ENCODE measurements at regions not wholly inside any gene's neighbourhood (a gene's known extent, or its start where the extent isn't known, plus 50 kb on each side); places are given as distances from the start of the nearest gene placed in this dataset.

GRCh38 chr2:2674831-2675230, 343.8 kb upstream of the MYT1L start:
- DNase-seq = no peak

DNA sequence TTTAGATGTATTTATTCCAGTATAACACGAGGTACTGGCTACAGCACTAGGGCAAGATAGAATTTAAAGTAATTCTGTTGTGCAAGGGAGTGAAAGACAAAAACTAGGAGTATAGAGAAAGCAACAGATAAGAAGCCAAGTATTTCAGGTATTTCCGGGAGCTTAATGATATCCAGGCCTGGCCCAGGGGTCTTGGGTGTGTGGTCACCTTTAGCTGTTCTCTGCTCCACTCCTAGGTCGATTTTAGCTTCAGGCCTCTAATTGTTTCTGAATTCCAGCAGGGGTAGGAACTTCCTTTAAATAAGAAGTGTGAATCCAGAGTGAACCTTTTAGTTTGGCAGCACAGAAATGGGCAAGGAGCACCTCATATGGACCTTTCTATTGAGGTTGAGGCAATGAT, 342.3 kb upstream of the MYT1L start:
- no peak for DNase-seq

DNA sequence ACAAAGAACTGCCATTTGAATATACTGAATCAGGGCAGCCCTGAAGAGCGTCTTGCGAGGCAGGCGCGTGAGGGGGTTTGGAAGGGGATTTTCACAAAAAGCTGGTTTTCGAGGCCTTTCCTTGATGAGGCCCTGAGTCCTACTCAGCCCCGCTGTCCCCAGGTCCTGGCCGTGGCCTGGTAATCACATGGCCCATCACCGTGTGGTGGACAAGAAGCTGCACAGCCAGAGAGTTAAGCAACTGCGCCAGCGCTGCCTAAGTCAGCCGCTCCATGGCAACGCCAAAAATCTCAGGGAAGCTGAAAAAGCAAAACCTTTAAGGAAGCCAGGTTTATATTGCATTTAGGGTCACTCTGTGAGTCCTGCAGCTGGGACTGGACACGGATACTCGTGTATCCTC, 341.2 kb upstream of the MYT1L start:
- DNase-seq = no peak

GRCh38 chr2:2671826-2672225, 340.8 kb upstream of the MYT1L start:
- DNase-seq = no peak

GRCh38 chr2:2669316-2669715, 338.2 kb upstream of the MYT1L start:
- DNase-seq = no peak

GRCh38 chr2:2668681-2669265, 337.7 kb upstream of the MYT1L start:
- DNase-seq = no peak

DNA sequence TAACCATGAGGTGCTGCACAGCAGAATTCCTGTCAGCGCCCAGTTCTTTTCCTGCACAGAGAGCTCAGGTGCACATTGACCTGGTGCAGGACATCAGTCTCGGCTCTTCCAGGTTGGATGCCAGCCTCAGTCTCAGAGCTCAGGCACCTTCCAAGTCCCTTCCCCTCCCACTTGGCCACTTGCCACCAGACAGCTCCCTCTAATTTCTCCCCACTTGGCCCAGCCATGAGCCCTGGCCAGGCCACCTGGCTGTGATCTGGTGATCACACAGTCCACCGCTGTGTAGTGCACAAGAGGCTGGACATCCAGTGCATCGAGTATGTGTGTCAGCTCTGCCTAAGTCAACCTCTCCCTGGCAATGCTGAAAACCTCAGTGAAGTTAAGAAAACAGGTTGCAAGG, 336.6 kb upstream of the MYT1L start:
- no peak for DNase-seq

- no peak for DNase-seq
Measured at GRCh38 chr2:2665834-2666133, 334.7 kb upstream of the MYT1L start.

DNA sequence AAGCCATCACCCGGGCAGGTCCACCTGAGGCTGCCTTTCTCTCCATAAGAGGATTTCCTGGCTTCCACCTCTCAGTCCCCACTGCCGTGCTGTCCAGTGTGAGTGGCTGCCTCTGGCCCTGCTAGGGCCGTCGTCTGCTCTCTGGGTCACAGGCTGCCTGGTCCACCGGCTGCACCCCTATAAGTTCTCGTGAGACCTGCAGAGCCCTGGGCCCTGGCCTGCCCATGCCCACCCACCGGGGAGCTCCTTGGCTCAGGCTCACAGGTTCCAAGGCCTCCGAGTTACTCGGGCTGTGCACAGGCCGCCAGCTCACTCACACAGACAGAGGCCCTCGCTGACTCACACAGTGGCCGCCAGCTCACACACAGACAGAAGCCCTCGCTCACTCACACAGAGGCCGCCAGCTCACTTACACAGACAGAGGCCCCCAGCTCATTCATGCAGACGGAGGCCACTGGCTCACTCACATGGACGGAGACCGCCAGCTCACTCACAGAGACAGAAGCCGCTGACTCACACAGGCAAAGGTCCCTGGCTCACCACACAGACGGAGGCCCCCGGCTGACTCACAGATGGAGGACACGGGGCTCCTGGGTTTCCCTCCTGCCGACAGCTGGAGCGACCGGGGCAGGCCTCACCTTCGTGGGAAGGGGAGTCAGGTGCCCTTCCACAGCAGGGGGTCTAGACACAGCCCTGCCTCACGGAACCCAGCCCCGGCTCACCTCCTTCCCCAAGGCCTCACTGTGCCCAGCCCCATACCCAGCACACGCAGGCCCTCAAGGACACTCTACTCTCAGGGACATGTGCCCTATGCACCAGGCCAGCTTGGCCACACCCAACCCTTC, 334.1 kb upstream of the MYT1L start:
- no peak for DNase-seq

GRCh38 chr2:2663401-2664036, 332.4 kb upstream of the MYT1L start:
- DNase-seq = no peak

DNA sequence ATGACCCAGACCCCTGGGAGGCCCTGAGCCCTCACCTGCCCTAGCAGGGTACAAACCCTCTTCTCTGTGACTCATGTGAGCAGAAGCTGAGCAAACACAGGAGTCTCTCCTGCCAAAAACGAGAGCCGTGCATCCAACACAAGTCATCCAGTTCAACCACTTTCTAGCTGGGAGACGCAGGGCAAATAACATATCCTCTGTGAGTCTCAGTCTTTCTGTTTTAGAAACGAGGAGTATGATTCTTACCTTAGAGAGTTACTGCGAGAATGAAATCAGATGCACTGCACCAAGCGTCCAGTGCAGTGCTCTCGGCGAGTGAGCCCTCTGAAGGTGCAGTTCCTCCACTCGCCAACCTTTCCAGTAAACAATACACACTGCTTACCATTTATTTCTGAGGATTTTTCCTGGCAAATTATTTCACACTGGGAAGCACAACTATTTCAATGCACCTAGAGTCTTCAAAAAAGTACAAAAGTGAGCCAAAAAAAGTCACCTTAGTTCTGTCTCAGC, 331.8 kb upstream of the MYT1L start:
- no peak for DNase-seq

GRCh38 chr2:2662037-2662846, 331.2 kb upstream of the MYT1L start:
- no peak for DNase-seq

- DNase-seq = no peak
Measured at GRCh38 chr2:2660789-2661355, 329.8 kb upstream of the MYT1L start.

DNA sequence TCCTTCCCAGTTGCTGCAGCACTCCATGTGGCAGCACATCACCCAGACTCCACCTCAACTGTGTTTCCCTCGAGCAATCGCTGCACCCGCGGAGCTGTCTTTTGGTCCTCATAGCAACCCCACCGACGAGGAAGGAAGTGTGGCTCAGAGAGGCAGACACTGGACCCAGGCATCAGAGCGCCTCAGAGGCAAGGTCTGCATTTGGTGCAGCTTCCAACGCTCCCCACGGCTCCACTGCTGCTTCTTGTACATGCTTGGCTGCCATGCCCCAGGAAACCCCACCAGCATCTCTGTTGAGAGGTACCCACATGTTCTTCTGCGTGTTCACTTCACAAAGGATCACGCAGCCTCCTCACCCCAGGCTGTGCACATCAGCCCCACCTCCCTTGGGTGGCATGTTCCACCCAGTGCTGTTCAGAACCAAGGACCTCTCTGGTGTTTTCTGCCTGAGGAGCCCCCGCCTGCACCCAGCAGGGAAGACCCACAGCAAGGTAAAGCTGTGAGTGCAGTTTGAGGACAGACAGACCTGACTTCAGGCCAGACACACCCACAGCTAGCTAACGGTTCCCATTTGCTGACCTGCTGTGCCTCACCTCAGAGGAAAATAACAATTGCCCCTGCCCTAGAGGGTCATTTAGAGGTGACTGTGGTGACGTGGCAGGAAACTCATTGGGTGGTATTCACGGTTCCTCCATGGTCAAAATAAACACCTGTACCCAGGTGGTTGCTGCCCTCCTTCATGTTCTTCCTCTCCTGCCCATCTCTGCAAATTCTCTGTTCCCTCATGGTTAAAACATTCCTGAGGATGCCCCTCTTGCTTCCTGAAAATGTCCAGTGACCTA, 326.3 kb upstream of the MYT1L start:
- DNase-seq = no peak

GRCh38 chr2:2656115-2657011, 325.3 kb upstream of the MYT1L start:
- DNase-seq = no peak

GRCh38 chr2:2655453-2656114, 324.5 kb upstream of the MYT1L start:
- DNase-seq = no peak

- no peak for DNase-seq
Measured at GRCh38 chr2:2653231-2653630, 322.2 kb upstream of the MYT1L start.

DNA sequence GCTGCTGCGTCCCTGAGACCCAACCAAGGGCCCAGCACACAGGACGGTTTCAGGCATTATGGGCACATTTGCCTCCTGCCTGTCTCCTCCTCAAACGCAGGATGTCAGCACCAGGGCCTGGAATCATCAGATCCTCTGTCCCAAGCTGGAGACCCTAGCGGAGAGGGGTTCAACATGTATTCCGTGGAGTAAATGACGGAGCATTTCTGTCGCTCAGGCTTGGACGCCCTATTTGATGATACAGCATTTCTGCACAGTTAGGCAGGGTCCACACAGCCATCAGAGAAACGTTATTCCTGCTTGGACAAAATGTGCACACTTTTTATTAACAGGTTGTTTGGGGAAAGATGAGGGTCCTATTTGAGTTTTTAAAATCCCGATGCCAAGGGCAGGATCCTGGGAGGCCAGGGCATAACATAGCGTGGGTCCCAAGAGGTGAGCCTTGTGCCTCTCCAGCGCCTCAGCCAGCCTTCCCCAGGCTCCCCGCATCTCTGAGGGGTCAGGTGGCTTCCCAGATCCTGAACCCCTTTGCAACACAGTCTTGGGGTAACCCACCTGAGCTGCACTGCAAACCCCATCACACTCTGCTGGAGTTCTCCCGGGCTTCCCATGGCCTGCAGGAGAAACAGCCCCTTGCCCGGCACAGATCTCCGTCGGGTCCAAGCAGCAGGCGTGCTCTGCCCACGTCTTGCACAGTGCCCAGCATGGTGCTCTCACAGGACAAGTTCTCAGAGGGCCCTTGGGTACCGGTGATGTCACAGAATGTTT, 319.7 kb upstream of the MYT1L start:
- DNase-seq = no peak
